Left cardiac atrium (tissue), 4 donors: ENCODE measurements at regions not wholly inside any gene's neighbourhood (a gene's known extent, or its start where the extent isn't known, plus 50 kb on each side); places are given as distances from the start of the nearest gene placed in this dataset.
"Not testable (repeated sequence)": the region's sequence is repeated elsewhere in the genome, so short reads cannot be mapped to it uniquely, and the experiment has no call there.

ENCODE experiments used
- ATAC-seq, 2 donors: fragments of 200-7000 bp; cut with Tn5 transposase; one replicate each; pipeline ENCODE4 v1.9.1; 2020; ENCODE audit warnings: mild to moderate bottlenecking in 2 of 2, moderate library complexity in 2 of 2
- DNase-seq: peaks from one replicate; pipeline ENCODE4 v3.0.0-alpha.2; 2020
- intact Hi-C, 2 donors: fragments of 100-400 bp; cut with DNase I; formaldehyde crosslinking; loops; one replicate each; pipeline versions ENCODE4 v1.14.1 to v1.15.1; 2022 to 2023
- donor health status: DM: no; HTN: yes; CAD: no.
- donor health status: DM: no; HTN: yes; CAD: no; lungs with severe emphysema.
- donor health status: DM: yes; HTN: yes; CAD: no.
- donor health status: Dilated cardiomyopathy.

- intact Hi-C loops, DNase-seq: not testable (repeated sequence)
- peak; percentile 68 to 77 for ATAC-seq
Observed at GRCh38 chr2:89048138-89049066, 356.9 kb downstream of the RPIA start.

- intact Hi-C loops = loop anchor here in 1 of 2 donors (10.0 kb wide), 1 partner anchor 154 kb away; no protein-coding TSS in a partner anchor
- ATAC-seq, DNase-seq: not testable (repeated sequence)
Observed at GRCh38 chr2:89058616-89059015, 367.1 kb downstream of the RPIA start.

- intact Hi-C loops, DNase-seq: not testable (repeated sequence)
Observed at GRCh38 chr2:89061174-89061573, 369.7 kb downstream of the RPIA start.

GRCh38 chr2:89076771-89077170 is 385.3 kb downstream of the RPIA start:
- intact Hi-C loops, ATAC-seq, DNase-seq: not testable (repeated sequence)

More at GRCh38 chr2:89061174-89061573, 369.7 kb downstream of the RPIA start:
- not testable (repeated sequence) for ATAC-seq

- DNase-seq, ATAC-seq, intact Hi-C loops: not testable (repeated sequence)
Observed at GRCh38 chr2:89092911-89093310, 401.4 kb downstream of the RPIA start.

GRCh38 chr2:89095060-89095459 is 403.6 kb downstream of the RPIA start:
- intact Hi-C loops, DNase-seq, ATAC-seq: not testable (repeated sequence)

GRCh38 chr2:89102587-89102986 is 411.1 kb downstream of the RPIA start:
- DNase-seq, intact Hi-C loops, ATAC-seq: not testable (repeated sequence)

GRCh38 chr2:89106369-89107019 is 415.0 kb downstream of the RPIA start:
- intact Hi-C loops, ATAC-seq, DNase-seq: not testable (repeated sequence)

GRCh38 chr2:89112434-89112833 is 421.0 kb downstream of the RPIA start:
- intact Hi-C loops, DNase-seq: not testable (repeated sequence)
- ATAC-seq = peak; percentile 56 to 63

GRCh38 chr2:89113286-89113685 is 421.8 kb downstream of the RPIA start:
- intact Hi-C loops = not testable (repeated sequence)

GRCh38 chr2:89129440-89129839 is 438.0 kb downstream of the RPIA start:
- DNase-seq, ATAC-seq, intact Hi-C loops: not testable (repeated sequence)

More at GRCh38 chr2:89113286-89113685, 421.8 kb downstream of the RPIA start:
- ATAC-seq, DNase-seq: not testable (repeated sequence)

- ATAC-seq (peak; percentile 41 to 49), DNase-seq (peak; percentile 23)
- intact Hi-C loops = not testable (repeated sequence)
Observed at GRCh38 chr2:89130665-89131308, 439.3 kb downstream of the RPIA start.

- intact Hi-C loops, ATAC-seq, DNase-seq: not testable (repeated sequence)
Observed at GRCh38 chr2:89142959-89143358, 451.5 kb downstream of the RPIA start.

GRCh38 chr2:89145342-89145741 is 453.9 kb downstream of the RPIA start:
- intact Hi-C loops, ATAC-seq, DNase-seq: not testable (repeated sequence)

- DNase-seq, intact Hi-C loops: not testable (repeated sequence)
- ATAC-seq = peak; percentile 51 to 55
Observed at GRCh38 chr2:89148256-89148655, 456.8 kb downstream of the RPIA start.

GRCh38 chr2:89151699-89152098 is 460.2 kb downstream of the RPIA start:
- not testable (repeated sequence) for DNase-seq, ATAC-seq
- intact Hi-C loops = loop anchor here in 1 of 2 donors (10.0 kb wide), 1 partner anchor 277 kb away; no protein-coding TSS in a partner anchor

- intact Hi-C loops = loop anchor here in 1 of 2 donors (10.0 kb wide), 1 partner anchor 278 kb away; no protein-coding TSS in a partner anchor
- DNase-seq, ATAC-seq: not testable (repeated sequence)
Observed at GRCh38 chr2:89152501-89152900, 461.0 kb downstream of the RPIA start.

- ATAC-seq (peak; percentile 53 to 68), DNase-seq (peak; percentile 28)
- intact Hi-C loops = loop anchor here in 1 of 2 donors (10.0 kb wide), 1 partner anchor 278 kb away; no protein-coding TSS in a partner anchor
Observed at GRCh38 chr2:89153210-89153609, 461.7 kb downstream of the RPIA start.
